ENCODE measurements at regions not wholly inside any gene's neighbourhood (a gene's known extent, or its start where the extent isn't known, plus 50 kb on each side); places are given as distances from the start of the nearest gene placed in this dataset.

GRCh38 chr13:105365021-105365550 lies 1170.4 kb downstream of the EFNB2 start:
- no peaks in the 10 kb centered on the region for H3K36me3 ChIP-seq (ENCODE audit: insufficient read depth)
- no peak overlapping the region for H3K27ac ChIP-seq
- H3K4me1 ChIP-seq (ENCODE audit: low read depth, poor library complexity, severe bottlenecking) = no peaks in the 10 kb centered on the region
- H3K4me2 ChIP-seq = no peak overlapping the region
- TF ChIP-seq, protein P1, sequence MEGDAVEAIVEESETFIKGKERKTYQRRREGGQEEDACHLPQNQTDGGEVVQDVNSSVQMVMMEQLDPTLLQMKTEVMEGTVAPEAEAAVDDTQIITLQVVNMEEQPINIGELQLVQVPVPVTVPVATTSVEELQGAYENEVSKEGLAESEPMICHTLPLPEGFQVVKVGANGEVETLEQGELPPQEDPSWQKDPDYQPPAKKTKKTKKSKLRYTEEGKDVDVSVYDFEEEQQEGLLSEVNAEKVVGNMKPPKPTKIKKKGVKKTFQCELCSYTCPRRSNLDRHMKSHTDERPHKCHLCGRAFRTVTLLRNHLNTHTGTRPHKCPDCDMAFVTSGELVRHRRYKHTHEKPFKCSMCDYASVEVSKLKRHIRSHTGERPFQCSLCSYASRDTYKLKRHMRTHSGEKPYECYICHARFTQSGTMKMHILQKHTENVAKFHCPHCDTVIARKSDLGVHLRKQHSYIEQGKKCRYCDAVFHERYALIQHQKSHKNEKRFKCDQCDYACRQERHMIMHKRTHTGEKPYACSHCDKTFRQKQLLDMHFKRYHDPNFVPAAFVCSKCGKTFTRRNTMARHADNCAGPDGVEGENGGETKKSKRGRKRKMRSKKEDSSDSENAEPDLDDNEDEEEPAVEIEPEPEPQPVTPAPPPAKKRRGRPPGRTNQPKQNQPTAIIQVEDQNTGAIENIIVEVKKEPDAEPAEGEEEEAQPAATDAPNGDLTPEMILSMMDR (conservative IDR thresholded peaks at IDR 0.05; ENCODE audit: low read depth, low read length) = no peak
- no peaks in the 10 kb centered on the region for H3K79me2 ChIP-seq (ENCODE audit: insufficient read depth, low read depth)
- no peak overlapping the region for H2AFZ ChIP-seq (ENCODE audit: low read depth)
- no peak overlapping the region for H3K4me3 ChIP-seq (IDR thresholded peaks at IDR 0.05; ENCODE audit: insufficient read depth, low read depth, low read length)
- H3K27me3 ChIP-seq (ENCODE audit: insufficient read depth, low read depth) = no peaks in the 10 kb centered on the region
- no peaks in the 10 kb centered on the region for H4K20me1 ChIP-seq (ENCODE audit: insufficient read depth)
- H3K9ac ChIP-seq = no peak overlapping the region

- TF ChIP-seq, protein P1 (conservative IDR thresholded peaks at IDR 0.05; ENCODE audit: low read depth, low read length) = no peak
- no peak overlapping the region for H3K4me3 ChIP-seq (IDR thresholded peaks at IDR 0.05; ENCODE audit: insufficient read depth, low read depth, low read length)
- no peak overlapping the region for H3K27ac ChIP-seq
- H3K4me2 ChIP-seq = no peak overlapping the region
- H2AFZ ChIP-seq (ENCODE audit: low read depth) = no peak overlapping the region
- no peaks in the 10 kb centered on the region for H3K79me2 ChIP-seq (ENCODE audit: insufficient read depth, low read depth)
- H3K27me3 ChIP-seq (ENCODE audit: insufficient read depth, low read depth) = no peaks in the 10 kb centered on the region
- no peak overlapping the region for H3K9ac ChIP-seq
- no peaks in the 10 kb centered on the region for H4K20me1 ChIP-seq (ENCODE audit: insufficient read depth)
- no peaks in the 10 kb centered on the region for H3K36me3 ChIP-seq (ENCODE audit: insufficient read depth)
- no peaks in the 10 kb centered on the region for H3K4me1 ChIP-seq (ENCODE audit: low read depth, poor library complexity, severe bottlenecking)
Observed at GRCh38 chr13:105364191-105364590, 1171.3 kb downstream of the EFNB2 start.

GRCh38 chr13:105363261-105364190 lies 1171.9 kb downstream of the EFNB2 start:
- no peak overlapping the region for H3K4me3 ChIP-seq (IDR thresholded peaks at IDR 0.05; ENCODE audit: insufficient read depth, low read depth, low read length)
- no peaks in the 10 kb centered on the region for H3K27me3 ChIP-seq (ENCODE audit: insufficient read depth, low read depth)
- H2AFZ ChIP-seq (ENCODE audit: low read depth) = no peak overlapping the region
- H3K79me2 ChIP-seq (ENCODE audit: insufficient read depth, low read depth) = no peaks in the 10 kb centered on the region
- no peak overlapping the region for H3K9ac ChIP-seq
- no peak overlapping the region for H3K4me2 ChIP-seq
- H4K20me1 ChIP-seq (ENCODE audit: insufficient read depth) = no peaks in the 10 kb centered on the region
- no peak overlapping the region for H3K27ac ChIP-seq
- TF ChIP-seq, protein P1 (conservative IDR thresholded peaks at IDR 0.05; ENCODE audit: low read depth, low read length) = no peak
- no peaks in the 10 kb centered on the region for H3K36me3 ChIP-seq (ENCODE audit: insufficient read depth)
- H3K4me1 ChIP-seq (ENCODE audit: low read depth, poor library complexity, severe bottlenecking) = no peaks in the 10 kb centered on the region

GRCh38 chr13:105353654-105354053 lies 1181.8 kb downstream of the EFNB2 start:
- no peak overlapping the region for H3K9ac ChIP-seq
- H3K79me2 ChIP-seq (ENCODE audit: insufficient read depth, low read depth) = no peaks in the 10 kb centered on the region
- TF ChIP-seq, protein P1 (conservative IDR thresholded peaks at IDR 0.05; ENCODE audit: low read depth, low read length) = no peak
- H3K27ac ChIP-seq = no peak overlapping the region
- H3K36me3 ChIP-seq (ENCODE audit: insufficient read depth) = no peaks in the 10 kb centered on the region
- no peak overlapping the region for H3K4me3 ChIP-seq (IDR thresholded peaks at IDR 0.05; ENCODE audit: insufficient read depth, low read depth, low read length)
- no peak overlapping the region for H2AFZ ChIP-seq (ENCODE audit: low read depth)
- H4K20me1 ChIP-seq (ENCODE audit: insufficient read depth) = no peaks in the 10 kb centered on the region
- no peaks in the 10 kb centered on the region for H3K27me3 ChIP-seq (ENCODE audit: insufficient read depth, low read depth)
- no peaks in the 10 kb centered on the region for H3K4me1 ChIP-seq (ENCODE audit: low read depth, poor library complexity, severe bottlenecking)
- no peak overlapping the region for H3K4me2 ChIP-seq

Measured in KMS-11 (cell line).